ENCODE measurements at regions not wholly inside any gene's neighbourhood (a gene's known extent, or its start where the extent isn't known, plus 50 kb on each side); places are given as distances from the start of the nearest gene placed in this dataset.

GRCh38 chr7:132630834-132631233, 54.6 kb upstream of the PLXNA4 start:
- Mint-ChIP-seq H3K27me3 (ENCODE audit: low read depth in 2 of 2) (peaks cover 2 to 13% of the 10 kb centered on the region in 2 donors), H3K36me3 (no peaks in the 10 kb centered on the region), H3K9me3 (no peaks in the 10 kb centered on the region), H3K4me1 (no peaks in the 10 kb centered on the region), H3K27ac (no peak overlapping the region), H3K4me3 (no peak overlapping the region)
- DNase-seq: no peak
- Histone ChIP-seq H3K4me3 (ENCODE audit: low read length) (no peak overlapping the region), H3K9me3 (ENCODE audit: control insufficient read depth, insufficient read depth, low read length) (no peaks in the 10 kb centered on the region), H3K27ac (ENCODE audit: low read length) (no peak overlapping the region), H3K27me3 (ENCODE audit: control insufficient read depth, insufficient read depth, low read length) (no peaks in the 10 kb centered on the region), H3K36me3 (ENCODE audit: control insufficient read depth, insufficient read depth, low read length) (no peaks in the 10 kb centered on the region), H3K4me1 (ENCODE audit: control insufficient read depth, insufficient read depth, low read length) (no peaks in the 10 kb centered on the region)
- 100% methylated on average over 1 of the region's 2 CpGs for WGBS (ENCODE audit: insufficient coverage)
- ATAC-seq: no peak
- intact Hi-C loops (cut with micrococcal nuclease): no loop called here
- TF ChIP-seq CTCF (IDR thresholded peaks at IDR 0.05): no peak
